B cell (primary cell): ENCODE measurements at regions not wholly inside any gene's neighbourhood (a gene's known extent, or its start where the extent isn't known, plus 50 kb on each side); places are given as distances from the start of the nearest gene placed in this dataset.

Experiments
- ATAC-seq: fragments of 200-7000 bp; cut with Tn5 transposase; one replicate; pipeline ENCODE4 v1.10.0; 2021; ENCODE audit warnings: low read depth, mild to moderate bottlenecking, moderate number of reproducible peaks, moderate library complexity
- CTCF ChIA-PET: fragments of 350-600 bp; sonication (Branson Sonifier 250); formaldehyde crosslinking; loops from one replicate; lab custom pipeline; 2021; ENCODE audit warnings: antibody characterized with exemption, inconsistent platforms; lab: Charles Lee
- POLR2A ChIA-PET: fragments of 350-600 bp; sonication (Branson Sonifier 250); formaldehyde crosslinking; loops from one replicate; lab custom pipeline; 2021; ENCODE audit warnings: antibody characterized with exemption; lab: Charles Lee
- DNase-seq: peaks from one replicate; pipeline ENCODE4 v3.0.0; 2013
- H2AFZ ChIP-seq: 2 replicates; pipeline ENCODE4 v1.6.1; 2012; ENCODE audit warnings: mild to moderate bottlenecking, low read depth, low read length; ENCODE audit not compliant: insufficient read depth, poor library complexity, severe bottlenecking
- H3K27ac ChIP-seq, 2 donors: 1 replicate in 1 of 2; 2 replicates in 1 of 2; pipeline ENCODE4 v1.5.1; 2012 to 2013; ENCODE audit warnings: low read length in 2 of 2, mild to moderate bottlenecking in 2 of 2, moderate library complexity in 1 of 2
- H3K27me3 ChIP-seq, 4 experiments: fragments of 200-600 bp in 1 of 4; sonication (generic) in 1 of 4; replicated peaks in 1 of 4; 1 replicate in 2 of 4; 2 replicates in 2 of 4; pipeline versions ENCODE4 v1.6.1 to v1.7.0; 2013 to 2016; ENCODE audit warnings: low read length in 3 of 4, mild to moderate bottlenecking in 2 of 4, mixed read lengths in 1 of 4, moderate library complexity in 1 of 4; ENCODE audit not compliant: insufficient read depth in 4 of 4, control insufficient read depth in 3 of 4; ENCODE audit errors: control extremely low read depth in 1 of 4
- H3K36me3 ChIP-seq, 2 experiments: replicated peaks in 1 of 2; 1 replicate in 1 of 2; 2 replicates in 1 of 2; pipeline versions ENCODE4 v1.6.1 to v1.7.1; 2013; ENCODE audit warnings: low read length in 1 of 2; ENCODE audit not compliant: insufficient read depth in 2 of 2, control insufficient read depth in 1 of 2; ENCODE audit errors: control extremely low read depth in 1 of 2, extremely low read depth in 1 of 2
- H3K4me1 ChIP-seq, 2 donors: fragments of 200-600 bp in 1 of 2; sonication (generic) in 1 of 2; 1 replicate in 1 of 2; 2 replicates in 1 of 2; pipeline versions ENCODE4 v1.5.1 to v1.6.1; 2013 to 2017; ENCODE audit warnings: low read length in 2 of 2; ENCODE audit not compliant: control insufficient read depth in 2 of 2, insufficient read depth in 2 of 2
- H3K4me2 ChIP-seq: replicated peaks from 2 replicates; pipeline ENCODE3; 2012; ENCODE audit warnings: mild to moderate bottlenecking, low read depth, low read length; ENCODE audit not compliant: poor library complexity, severe bottlenecking
- H3K4me3 ChIP-seq, 5 experiments: fragments of 200-600 bp in 1 of 5; sonication (generic) in 1 of 5; 1 replicate in 3 of 5; 2 replicates in 2 of 5; pipeline versions ENCODE4 v1.5.1 to v1.7.0; 2011 to 2016; ENCODE audit warnings: low read length in 4 of 5, mild to moderate bottlenecking in 4 of 5, low read depth in 2 of 5, control low read depth in 1 of 5, moderate library complexity in 1 of 5; ENCODE audit not compliant: insufficient read depth in 1 of 5; ENCODE audit errors: control extremely low read depth in 1 of 5, extremely low read depth in 1 of 5
- H3K79me2 ChIP-seq: fragments of 200-600 bp; sonication (generic); one replicate; pipeline ENCODE4 v1.6.0; 2016; ENCODE audit warnings: low read length; ENCODE audit not compliant: control insufficient read depth, insufficient read depth
- H3K9ac ChIP-seq: fragments of 200-600 bp; sonication (generic); 2 replicates; pipeline ENCODE4 v1.6.1; 2017; ENCODE audit warnings: mild to moderate bottlenecking, low read length, moderate library complexity
- H3K9me3 ChIP-seq, 3 donors: one replicate each; pipeline versions ENCODE4 v1.6.1 to v1.7.1; 2013; ENCODE audit warnings: low read length in 2 of 3; ENCODE audit not compliant: control insufficient read depth in 2 of 3, insufficient read depth in 1 of 3; ENCODE audit errors: control extremely low read depth in 1 of 3
- H4K20me1 ChIP-seq: 2 replicates; pipeline ENCODE4 v1.6.0; 2012; ENCODE audit warnings: mild to moderate bottlenecking, low read length; ENCODE audit not compliant: insufficient read depth, control insufficient read depth, poor library complexity, severe bottlenecking
- H3K27ac Mint-ChIP-seq: one replicate; pipeline ENCODE4 v1.8.0; 2021; ENCODE audit warnings: mixed read lengths
- H3K27me3 Mint-ChIP-seq: one replicate; pipeline ENCODE4 v1.8.0; 2021; ENCODE audit warnings: mixed read lengths
- H3K4me1 Mint-ChIP-seq: one replicate; pipeline ENCODE4 v1.8.0; 2021; ENCODE audit warnings: mixed read lengths
- H3K4me3 Mint-ChIP-seq: one replicate; pipeline ENCODE4 v1.8.0; 2021; ENCODE audit warnings: mixed read lengths
- H3K9me3 Mint-ChIP-seq: one replicate; pipeline ENCODE4 v1.8.0; 2022; ENCODE audit warnings: mixed read lengths; ENCODE audit not compliant: insufficient read depth
- CTCF ChIP-seq: fragments of 200-600 bp; IDR thresholded peaks from one replicate; pipeline ENCODE4 v1.8.0; 2022; ENCODE audit warnings: antibody characterized with exemption, mild to moderate bottlenecking
- EZH2 ChIP-seq: IDR thresholded peaks from 2 replicates; pipeline ENCODE4 v1.6.1; 2012; ENCODE audit warnings: borderline replicate concordance, low read depth, mild to moderate bottlenecking, moderate library complexity, low read length; ENCODE audit not compliant: insufficient read depth, poor library complexity, severe bottlenecking
- WGBS: methylation state at CpG from one replicate; pipeline ENCODE4 v1.1.5; 2013; ENCODE audit warnings: missing lambda C conversion rate; ENCODE audit not compliant: insufficient coverage; 5-methylcytosine and 5-hydroxymethylcytosine counted together
- intact Hi-C: fragments of 100-400 bp; cut with micrococcal nuclease; formaldehyde crosslinking; loops from one replicate; pipeline ENCODE4 v1.10.0; 2022

- no peak for TF ChIP-seq CTCF
- TF ChIP-seq EZH2, result no peak
- WGBS, result 10% methylated on average over 5 of the region's 11 CpGs
- ChIA-PET CTCF (no interaction called here), POLR2A (no interaction called here)
- ATAC-seq (no peak), DNase-seq (no peak)
- Histone ChIP-seq H3K79me2 (no peaks in the 10 kb centered on the region), H3K9me3 (peaks cover 0 to 3% (median 0%) of the 10 kb centered on the region in 3 donors), H3K4me3 (no peak overlapping the region), H3K9ac (no peak overlapping the region), H3K27me3 (peaks cover 0 to 27% (median 13%) of the 10 kb centered on the region in 4 experiments), H3K4me1 (no peaks in the 10 kb centered on the region), H3K36me3 (no peaks in the 10 kb centered on the region), H2AFZ (no peak overlapping the region), H3K27ac (no peak overlapping the region), H3K4me2 (no peak overlapping the region), H4K20me1 (no peaks in the 10 kb centered on the region)
- Mint-ChIP-seq H3K27me3 (peaks cover 18% of the 10 kb centered on the region), H3K4me1 (no peaks in the 10 kb centered on the region), H3K27ac (no peak overlapping the region), H3K4me3 (no peak overlapping the region), H3K9me3 (no peaks in the 10 kb centered on the region)
- intact Hi-C loops, result no loop called here
Measured at GRCh38 chr9:79264511-79265355, 307.0 kb upstream of the TLE4 start.

DNA sequence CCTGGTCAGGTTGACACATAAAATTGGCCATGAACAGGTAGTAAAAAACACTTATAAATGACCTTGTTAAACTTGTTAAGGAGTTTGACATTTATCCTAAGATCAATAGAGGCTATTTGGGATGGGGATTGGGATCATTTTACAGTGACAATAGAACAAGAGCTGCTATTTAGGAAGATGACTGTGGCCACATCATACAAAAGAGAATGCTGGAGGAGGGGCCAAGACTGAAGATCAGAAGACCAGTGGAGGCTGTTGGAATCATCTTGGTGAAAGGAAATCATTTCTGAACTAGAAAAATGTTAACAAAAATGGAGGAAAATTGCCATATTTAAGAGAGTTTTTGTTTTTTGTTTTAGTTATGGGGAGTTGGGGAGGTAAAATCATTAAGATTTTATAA, 304.8 kb upstream of the TLE4 start:
- ChIA-PET CTCF (no interaction called here), POLR2A (no interaction called here)
- ATAC-seq, result no peak
- Histone ChIP-seq H2AFZ (no peak overlapping the region), H4K20me1 (no peaks in the 10 kb centered on the region), H3K27ac (no peak overlapping the region), H3K4me3 (no peak overlapping the region), H3K27me3 (peaks cover 0 to 14% (median 7%) of the 10 kb centered on the region in 4 experiments), H3K36me3 (no peaks in the 10 kb centered on the region), H3K4me1 (no peaks in the 10 kb centered on the region), H3K9me3 (peaks cover 0 to 3% (median 0%) of the 10 kb centered on the region in 3 donors), H3K9ac (no peak overlapping the region), H3K4me2 (no peak overlapping the region), H3K79me2 (no peaks in the 10 kb centered on the region)
- no peak overlapping the region for H3K4me3 Mint-ChIP-seq
- peaks cover 7% of the 10 kb centered on the region for H3K27me3 Mint-ChIP-seq
- H3K4me1 Mint-ChIP-seq, result no peaks in the 10 kb centered on the region
- no peak overlapping the region for H3K27ac Mint-ChIP-seq
- TF ChIP-seq EZH2 (no peak), CTCF (no peak)
- intact Hi-C loops, result no loop called here
- no peaks in the 10 kb centered on the region for H3K9me3 Mint-ChIP-seq
- DNase-seq, result no peak
